ENCODE measurements at regions not wholly inside any gene's neighbourhood (a gene's known extent, or its start where the extent isn't known, plus 50 kb on each side); places are given as distances from the start of the nearest gene placed in this dataset.

DNA sequence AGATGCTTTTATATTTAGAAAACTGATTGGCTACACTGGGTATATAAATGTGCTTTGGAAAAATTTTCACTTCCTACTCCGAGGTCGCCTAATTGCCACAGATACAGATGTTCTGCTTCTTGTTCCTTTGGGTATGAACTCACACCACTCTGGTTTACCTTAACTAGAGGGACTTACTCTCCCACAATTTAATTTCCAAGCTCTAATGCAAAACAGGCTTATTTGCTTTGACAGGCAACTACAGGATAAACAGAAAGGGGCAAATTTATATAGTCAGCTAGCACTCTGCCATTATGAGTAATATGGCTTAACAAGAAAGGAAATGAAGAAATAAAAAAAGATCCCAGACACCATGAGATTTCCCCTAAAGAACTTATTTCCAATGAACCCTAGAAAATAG lies 156.9 kb upstream of the ZFP64 start:
- no peak for TF ChIP-seq CTCF (IDR thresholded peaks at IDR 0.05; ENCODE audit: low read length)
- no peak for TF ChIP-seq EZH2 (optimal IDR thresholded peaks at IDR 0.05; ENCODE audit: low read depth, low read length)
- TF ChIP-seq EZH2phosphoT487 (IDR thresholded peaks at IDR 0.05; ENCODE audit: low read length): no peak

Measured in MM.1S (cell line).